HG02623 (cell line): ENCODE measurements at regions not wholly inside any gene's neighbourhood (a gene's known extent, or its start where the extent isn't known, plus 50 kb on each side); places are given as distances from the start of the nearest gene placed in this dataset.
A peak's percentile ranks its signal among the peaks of the same experiment; 100 is the strongest.
"Not testable (repeated sequence)": the region's sequence is repeated elsewhere in the genome, so short reads cannot be mapped to it uniquely, and the experiment has no call there.

Experiments used
- ATAC-seq: cut with Tn5 transposase; IDR thresholded peaks from one replicate; pipeline ENCODE4 v1.9.1; 2021; ENCODE audit warnings: moderate library complexity; ENCODE audit not compliant: unreplicated experiment

- no peak for ATAC-seq
Observed at GRCh38 chr13:57899096-57899495, 267.6 kb downstream of the PCDH17 start.

GRCh38 chr13:57909833-57910232 lies 278.3 kb downstream of the PCDH17 start:
- ATAC-seq, result not testable (repeated sequence)

- no peak for ATAC-seq
Observed at GRCh38 chr13:57918086-57918485, 286.5 kb downstream of the PCDH17 start.

- no peak for ATAC-seq
Observed at GRCh38 chr13:57918913-57919312, 287.4 kb downstream of the PCDH17 start.

- ATAC-seq, result no peak
Observed at GRCh38 chr13:57925250-57925649, 293.7 kb downstream of the PCDH17 start.

- ATAC-seq, result no peak
Observed at GRCh38 chr13:57925751-57926150, 294.2 kb downstream of the PCDH17 start.

GRCh38 chr13:57932061-57932460 lies 300.5 kb downstream of the PCDH17 start:
- no peak for ATAC-seq

GRCh38 chr13:57933606-57934005 lies 302.1 kb downstream of the PCDH17 start:
- no peak for ATAC-seq

- ATAC-seq, result no peak
Observed at GRCh38 chr13:57935965-57936364, 304.4 kb downstream of the PCDH17 start.

- ATAC-seq, result peak; percentile 93
Observed at GRCh38 chr13:57946361-57946760, 314.8 kb downstream of the PCDH17 start.

- ATAC-seq, result no peak
Observed at GRCh38 chr13:57948884-57949283, 317.3 kb downstream of the PCDH17 start.

GRCh38 chr13:57969951-57970350 lies 338.4 kb downstream of the PCDH17 start:
- ATAC-seq, result no peak

- no peak for ATAC-seq
Observed at GRCh38 chr13:57970404-57970803, 338.9 kb downstream of the PCDH17 start.

GRCh38 chr13:57982782-57983181 lies 351.2 kb downstream of the PCDH17 start:
- no peak for ATAC-seq

- no peak for ATAC-seq
Observed at GRCh38 chr13:57988276-57988675, 356.7 kb downstream of the PCDH17 start.

GRCh38 chr13:57991041-57991440 lies 359.5 kb downstream of the PCDH17 start:
- ATAC-seq, result no peak

GRCh38 chr13:57992416-57992815 lies 360.9 kb downstream of the PCDH17 start:
- no peak for ATAC-seq

- ATAC-seq, result no peak
Observed at GRCh38 chr13:57996717-57997116, 365.2 kb downstream of the PCDH17 start.

- no peak for ATAC-seq
Observed at GRCh38 chr13:58004751-58005150, 373.2 kb downstream of the PCDH17 start.

- ATAC-seq, result no peak
Observed at GRCh38 chr13:58018020-58018419, 386.5 kb downstream of the PCDH17 start.

GRCh38 chr13:58018865-58019264 lies 387.3 kb downstream of the PCDH17 start:
- no peak for ATAC-seq

GRCh38 chr13:58024103-58024502 lies 392.6 kb downstream of the PCDH17 start:
- no peak for ATAC-seq

GRCh38 chr13:58025821-58026220 lies 394.3 kb downstream of the PCDH17 start:
- no peak for ATAC-seq
